Stomach (tissue), 4 donors: ENCODE measurements at regions not wholly inside any gene's neighbourhood (a gene's known extent, or its start where the extent isn't known, plus 50 kb on each side); places are given as distances from the start of the nearest gene placed in this dataset.

Source experiments
- POLR2A ChIP-seq, 4 donors: fragments of 450-650 bp; IDR thresholded peaks; one replicate each; pipeline ENCODE4 v1.6.1; 2016; ENCODE audit warnings: antibody characterized with exemption in 4 of 4, control low read depth in 2 of 4, mild to moderate bottlenecking in 1 of 4, moderate library complexity in 1 of 4
- TF ChIP-seq, protein P1 (sequence below), 7 experiments: fragments of 450-650 bp in 4 of 7; fragments of 200-600 bp in 3 of 7; sonication (generic) in 3 of 7; IDR thresholded peaks; one replicate each; pipeline ENCODE4 v1.5.1; 2016 to 2019; ENCODE audit warnings: antibody characterized with exemption in 7 of 7, control low read depth in 2 of 7, mild to moderate bottlenecking in 1 of 7

DNA sequence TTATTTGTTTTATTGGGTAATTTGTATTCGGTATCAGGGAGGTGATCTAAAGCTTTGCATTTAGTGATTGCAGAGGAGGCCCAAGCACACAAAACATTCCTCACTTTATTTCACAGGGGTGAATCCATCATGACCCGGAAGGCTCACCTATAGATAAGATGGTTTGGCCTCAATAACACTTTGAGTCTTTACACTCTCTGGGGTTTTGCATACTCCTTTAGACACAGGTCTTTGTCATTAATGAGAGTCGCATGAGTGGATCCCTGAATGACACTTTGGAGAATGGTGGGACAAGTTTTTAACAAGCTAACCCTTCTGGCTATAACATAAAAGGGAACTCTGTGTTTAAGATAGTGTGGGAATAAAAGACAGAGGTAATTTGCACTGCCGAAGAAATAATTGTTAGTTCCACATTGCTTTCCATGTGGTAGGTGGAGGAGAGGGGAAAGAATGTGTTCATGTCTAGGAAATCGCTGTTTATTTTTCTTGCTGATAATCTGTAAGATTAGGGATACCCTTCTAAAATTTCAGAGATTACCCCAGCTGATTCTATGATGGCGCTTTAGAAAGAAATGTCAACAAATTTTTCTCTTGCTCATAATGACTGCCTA lies 455.8 kb downstream of the TFEC start:
- TF ChIP-seq, protein P1, sequence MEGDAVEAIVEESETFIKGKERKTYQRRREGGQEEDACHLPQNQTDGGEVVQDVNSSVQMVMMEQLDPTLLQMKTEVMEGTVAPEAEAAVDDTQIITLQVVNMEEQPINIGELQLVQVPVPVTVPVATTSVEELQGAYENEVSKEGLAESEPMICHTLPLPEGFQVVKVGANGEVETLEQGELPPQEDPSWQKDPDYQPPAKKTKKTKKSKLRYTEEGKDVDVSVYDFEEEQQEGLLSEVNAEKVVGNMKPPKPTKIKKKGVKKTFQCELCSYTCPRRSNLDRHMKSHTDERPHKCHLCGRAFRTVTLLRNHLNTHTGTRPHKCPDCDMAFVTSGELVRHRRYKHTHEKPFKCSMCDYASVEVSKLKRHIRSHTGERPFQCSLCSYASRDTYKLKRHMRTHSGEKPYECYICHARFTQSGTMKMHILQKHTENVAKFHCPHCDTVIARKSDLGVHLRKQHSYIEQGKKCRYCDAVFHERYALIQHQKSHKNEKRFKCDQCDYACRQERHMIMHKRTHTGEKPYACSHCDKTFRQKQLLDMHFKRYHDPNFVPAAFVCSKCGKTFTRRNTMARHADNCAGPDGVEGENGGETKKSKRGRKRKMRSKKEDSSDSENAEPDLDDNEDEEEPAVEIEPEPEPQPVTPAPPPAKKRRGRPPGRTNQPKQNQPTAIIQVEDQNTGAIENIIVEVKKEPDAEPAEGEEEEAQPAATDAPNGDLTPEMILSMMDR (IDR thresholded peaks at IDR 0.05) = no peak
- no peak for TF ChIP-seq POLR2A (IDR thresholded peaks at IDR 0.05)
